GM11168 (cell line): ENCODE measurements at regions not wholly inside any gene's neighbourhood (a gene's known extent, or its start where the extent isn't known, plus 50 kb on each side); places are given as distances from the start of the nearest gene placed in this dataset.

Source experiments
- in situ Hi-C: fragments of 300-500 bp; cut with MboI; formaldehyde crosslinking; loops from one replicate; pipeline ENCODE4 v1.12.0; 2022; ENCODE audit warnings: low sequenced_read_pairs; ENCODE audit not compliant: unreplicated experiment

- in situ Hi-C loops = no loop called here
These were observed 568.8 kb upstream of the ZFHX3 start for GRCh38 chr16:73616770-73617169.

GRCh38 chr16:73616166-73616753 lies 568.3 kb upstream of the ZFHX3 start:
- in situ Hi-C loops = no loop called here

GRCh38 chr16:73615071-73615940 lies 567.4 kb upstream of the ZFHX3 start:
- in situ Hi-C loops = no loop called here

- in situ Hi-C loops = no loop called here
These were observed 566.2 kb upstream of the ZFHX3 start for GRCh38 chr16:73614131-73614530.

GRCh38 chr16:73610605-73611156 lies 562.8 kb upstream of the ZFHX3 start:
- in situ Hi-C loops = no loop called here

GRCh38 chr16:73610160-73610559 lies 562.2 kb upstream of the ZFHX3 start:
- in situ Hi-C loops = no loop called here

GRCh38 chr16:73608911-73609310 lies 561.0 kb upstream of the ZFHX3 start:
- in situ Hi-C loops = no loop called here

GRCh38 chr16:73605309-73605708 lies 557.4 kb upstream of the ZFHX3 start:
- in situ Hi-C loops = no loop called here

- in situ Hi-C loops = no loop called here
These were observed 554.0 kb upstream of the ZFHX3 start for GRCh38 chr16:73601911-73602310.

GRCh38 chr16:73599870-73600269 lies 551.9 kb upstream of the ZFHX3 start:
- in situ Hi-C loops = no loop called here

GRCh38 chr16:73599351-73599750 lies 551.4 kb upstream of the ZFHX3 start:
- in situ Hi-C loops = no loop called here

- in situ Hi-C loops = no loop called here
These were observed 536.2 kb upstream of the ZFHX3 start for GRCh38 chr16:73584157-73584556.

GRCh38 chr16:73572135-73572828 lies 524.4 kb upstream of the ZFHX3 start:
- in situ Hi-C loops = no loop called here

GRCh38 chr16:73569266-73569980 lies 521.5 kb upstream of the ZFHX3 start:
- in situ Hi-C loops = no loop called here

- in situ Hi-C loops = no loop called here
These were observed 520.8 kb upstream of the ZFHX3 start for GRCh38 chr16:73568769-73569168.

- in situ Hi-C loops = no loop called here
These were observed 518.0 kb upstream of the ZFHX3 start for GRCh38 chr16:73565925-73566324.

GRCh38 chr16:73565263-73565662 lies 517.3 kb upstream of the ZFHX3 start:
- in situ Hi-C loops = no loop called here

- in situ Hi-C loops = no loop called here
These were observed 515.8 kb upstream of the ZFHX3 start for GRCh38 chr16:73563709-73564108.

- in situ Hi-C loops = no loop called here
These were observed 512.6 kb upstream of the ZFHX3 start for GRCh38 chr16:73560497-73560896.

- in situ Hi-C loops = no loop called here
These were observed 510.3 kb upstream of the ZFHX3 start for GRCh38 chr16:73558219-73558618.
